ENCODE measurements at regions not wholly inside any gene's neighbourhood (a gene's known extent, or its start where the extent isn't known, plus 50 kb on each side); places are given as distances from the start of the nearest gene placed in this dataset.
"Not testable (repeated sequence)": the region's sequence is repeated elsewhere in the genome, so short reads cannot be mapped to it uniquely, and the experiment has no call there.

GRCh38 chr7:91620827-91621226, 259.7 kb downstream of the MTERF1 start:
- no peaks in the 10 kb centered on the region for H3K27me3 ChIP-seq (ENCODE audit: insufficient read depth, low read length)
- H2AFZ ChIP-seq (ENCODE audit: low read length, unreplicated experiment), result no peak overlapping the region
- H3K4me1 ChIP-seq (ENCODE audit: control insufficient read depth, insufficient read depth, low read length, unreplicated experiment), result no peaks in the 10 kb centered on the region
- H3K4me3 ChIP-seq (ENCODE audit: low read depth, low read length), result no peak overlapping the region
- H3K79me2 ChIP-seq (ENCODE audit: control insufficient read depth, insufficient read depth, low read length, unreplicated experiment), result no peaks in the 10 kb centered on the region
- H3K36me3 ChIP-seq (ENCODE audit: insufficient read depth, low read length), result no peaks in the 10 kb centered on the region
- no peak overlapping the region for H3K27ac ChIP-seq (ENCODE audit: low read depth, low read length)

DNA sequence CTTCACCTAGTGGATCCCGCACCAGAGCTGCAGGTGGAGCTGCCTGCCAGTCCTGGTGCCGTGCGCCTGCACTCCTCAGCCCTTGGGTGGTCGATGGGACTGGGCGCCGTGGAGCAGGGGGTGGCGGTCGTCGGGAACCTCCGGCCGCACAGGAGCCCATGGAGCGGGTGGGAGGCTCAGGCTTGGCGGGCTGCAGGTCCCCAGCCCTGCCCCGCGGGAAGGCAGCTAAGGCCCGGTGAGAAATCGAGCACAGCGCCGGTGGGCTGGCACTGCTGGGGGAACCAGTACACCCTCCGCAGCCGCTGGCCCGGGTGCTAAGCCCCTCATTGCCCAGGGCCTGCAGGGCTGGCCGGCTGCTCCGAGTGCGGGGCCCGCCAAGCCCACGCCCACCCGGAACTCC, 253.2 kb downstream of the MTERF1 start:
- H2AFZ ChIP-seq (ENCODE audit: low read length, unreplicated experiment); H3K36me3 ChIP-seq (ENCODE audit: insufficient read depth, low read length); H3K27ac ChIP-seq (ENCODE audit: low read depth, low read length); H3K4me3 ChIP-seq (ENCODE audit: low read depth, low read length); H3K79me2 ChIP-seq (ENCODE audit: control insufficient read depth, insufficient read depth, low read length, unreplicated experiment); H3K27me3 ChIP-seq (ENCODE audit: insufficient read depth, low read length): not testable (repeated sequence)
- H3K4me1 ChIP-seq (ENCODE audit: control insufficient read depth, insufficient read depth, low read length, unreplicated experiment), result peaks cover 14% of the 10 kb centered on the region

- Histone ChIP-seq H3K36me3 (ENCODE audit: insufficient read depth, low read length) (no peaks in the 10 kb centered on the region), H3K27me3 (ENCODE audit: insufficient read depth, low read length) (no peaks in the 10 kb centered on the region), H3K4me3 (ENCODE audit: low read depth, low read length) (no peak overlapping the region), H3K27ac (ENCODE audit: low read depth, low read length) (no peak overlapping the region), H3K79me2 (ENCODE audit: control insufficient read depth, insufficient read depth, low read length, unreplicated experiment) (no peaks in the 10 kb centered on the region), H2AFZ (ENCODE audit: low read length, unreplicated experiment) (no peak overlapping the region), H3K4me1 (ENCODE audit: control insufficient read depth, insufficient read depth, low read length, unreplicated experiment) (peaks cover 14% of the 10 kb centered on the region)
Observed at GRCh38 chr7:91628742-91629141, 251.8 kb downstream of the MTERF1 start.

DNA sequence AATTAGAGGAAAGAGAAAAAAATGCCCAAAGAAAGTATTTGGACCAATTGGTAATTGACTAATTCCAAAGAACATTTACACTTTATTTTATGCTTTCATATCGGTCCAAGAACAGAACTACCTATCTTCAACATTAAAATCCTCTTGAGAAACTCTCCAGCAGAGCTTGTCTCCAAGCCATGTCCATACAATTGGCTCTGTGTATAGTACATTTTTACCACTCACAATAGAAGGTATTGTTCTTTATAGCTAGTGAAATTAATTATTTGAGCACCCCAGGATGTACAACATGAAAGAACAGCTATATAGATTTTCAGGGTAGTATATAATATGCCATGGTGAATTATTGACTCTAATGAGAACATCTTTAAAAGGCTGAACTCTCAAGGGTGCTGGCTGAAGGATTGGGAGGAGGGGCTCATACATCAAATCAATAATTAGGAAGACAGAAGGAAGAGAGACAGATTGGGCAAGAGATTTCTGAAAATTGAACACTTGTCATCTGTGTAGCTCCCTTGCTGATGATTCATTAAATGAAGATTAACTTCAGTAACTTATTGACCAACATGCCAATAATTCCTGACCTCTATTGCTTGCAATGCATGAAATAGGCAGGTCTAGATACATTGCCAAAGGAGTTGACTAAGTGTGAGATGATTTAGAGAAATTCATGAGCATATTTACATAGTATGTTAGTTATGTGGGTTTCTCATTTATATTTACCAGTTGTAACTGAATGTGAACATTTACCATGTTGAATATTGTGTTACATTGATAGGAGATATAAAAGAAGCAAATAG, 249.7 kb downstream of the MTERF1 start:
- Histone ChIP-seq H3K27ac (ENCODE audit: low read depth, low read length) (no peak overlapping the region), H3K36me3 (ENCODE audit: insufficient read depth, low read length) (no peaks in the 10 kb centered on the region), H3K27me3 (ENCODE audit: insufficient read depth, low read length) (no peaks in the 10 kb centered on the region), H3K79me2 (ENCODE audit: control insufficient read depth, insufficient read depth, low read length, unreplicated experiment) (no peaks in the 10 kb centered on the region), H3K4me3 (ENCODE audit: low read depth, low read length) (no peak overlapping the region), H2AFZ (ENCODE audit: low read length, unreplicated experiment) (no peak overlapping the region), H3K4me1 (ENCODE audit: control insufficient read depth, insufficient read depth, low read length, unreplicated experiment) (peaks cover 14% of the 10 kb centered on the region)

DNA sequence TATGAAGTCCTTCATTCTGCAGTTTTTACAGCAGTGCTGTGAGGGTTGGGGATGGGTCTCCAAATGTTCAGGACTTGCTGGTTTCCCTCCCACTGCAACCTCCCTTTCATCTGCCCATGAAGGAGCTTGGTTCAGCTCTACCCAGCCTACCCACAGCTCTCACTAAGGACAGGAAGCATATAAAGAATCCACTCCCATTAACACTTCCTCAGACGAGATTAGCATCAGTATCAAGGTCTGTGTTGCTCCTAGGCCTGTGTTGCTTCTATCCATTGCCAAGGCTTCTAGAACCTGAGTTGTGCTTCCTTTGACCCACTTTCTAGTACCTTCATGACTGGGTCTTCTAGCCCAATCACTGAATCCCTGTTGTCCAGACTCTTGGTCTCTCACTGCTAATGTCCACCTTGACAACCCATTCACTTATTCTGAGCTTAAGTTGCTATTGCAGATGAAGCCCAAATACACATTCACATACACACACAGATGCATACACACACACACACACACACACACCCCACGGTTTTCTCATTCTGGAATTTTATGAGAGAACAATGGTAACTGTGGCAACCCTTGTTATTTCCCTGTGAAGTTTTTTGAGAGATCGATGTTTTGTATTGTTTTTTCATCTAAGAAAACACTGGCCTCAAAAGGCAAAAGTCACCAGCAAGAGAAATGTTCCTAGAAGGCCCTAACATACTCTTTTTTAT, 248.1 kb downstream of the MTERF1 start:
- H2AFZ ChIP-seq (ENCODE audit: low read length, unreplicated experiment), result no peak overlapping the region
- no peaks in the 10 kb centered on the region for H3K36me3 ChIP-seq (ENCODE audit: insufficient read depth, low read length)
- H3K79me2 ChIP-seq (ENCODE audit: control insufficient read depth, insufficient read depth, low read length, unreplicated experiment), result no peaks in the 10 kb centered on the region
- H3K4me1 ChIP-seq (ENCODE audit: control insufficient read depth, insufficient read depth, low read length, unreplicated experiment), result peaks cover 14% of the 10 kb centered on the region
- no peaks in the 10 kb centered on the region for H3K27me3 ChIP-seq (ENCODE audit: insufficient read depth, low read length)
- H3K4me3 ChIP-seq (ENCODE audit: low read depth, low read length), result no peak overlapping the region
- no peak overlapping the region for H3K27ac ChIP-seq (ENCODE audit: low read depth, low read length)

DNA sequence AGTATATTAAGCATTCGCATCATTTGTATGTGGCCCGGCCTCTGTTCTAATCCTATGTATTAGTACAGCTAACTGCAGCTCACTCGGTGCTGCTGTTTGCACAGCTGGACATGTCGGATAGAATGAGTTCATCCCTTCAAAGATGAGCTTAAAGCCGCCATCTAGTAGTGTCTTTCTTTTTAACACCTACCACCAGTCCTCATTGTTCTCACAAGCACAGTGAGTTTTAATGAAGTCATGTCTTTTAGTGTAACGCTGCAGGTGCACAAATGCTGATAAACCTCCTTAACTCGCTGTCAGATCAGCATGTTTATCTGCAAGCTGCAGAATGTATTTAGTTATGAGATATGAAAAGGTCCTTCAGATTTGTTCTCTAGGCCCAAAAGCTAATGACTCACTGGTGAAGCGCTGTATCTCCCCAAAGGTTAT, 247.5 kb downstream of the MTERF1 start:
- Histone ChIP-seq H3K36me3 (ENCODE audit: insufficient read depth, low read length) (no peaks in the 10 kb centered on the region), H2AFZ (ENCODE audit: low read length, unreplicated experiment) (no peak overlapping the region), H3K27ac (ENCODE audit: low read depth, low read length) (no peak overlapping the region), H3K4me3 (ENCODE audit: low read depth, low read length) (no peak overlapping the region), H3K27me3 (ENCODE audit: insufficient read depth, low read length) (no peaks in the 10 kb centered on the region), H3K79me2 (ENCODE audit: control insufficient read depth, insufficient read depth, low read length, unreplicated experiment) (no peaks in the 10 kb centered on the region), H3K4me1 (ENCODE audit: control insufficient read depth, insufficient read depth, low read length, unreplicated experiment) (peaks cover 14% of the 10 kb centered on the region)

DNA sequence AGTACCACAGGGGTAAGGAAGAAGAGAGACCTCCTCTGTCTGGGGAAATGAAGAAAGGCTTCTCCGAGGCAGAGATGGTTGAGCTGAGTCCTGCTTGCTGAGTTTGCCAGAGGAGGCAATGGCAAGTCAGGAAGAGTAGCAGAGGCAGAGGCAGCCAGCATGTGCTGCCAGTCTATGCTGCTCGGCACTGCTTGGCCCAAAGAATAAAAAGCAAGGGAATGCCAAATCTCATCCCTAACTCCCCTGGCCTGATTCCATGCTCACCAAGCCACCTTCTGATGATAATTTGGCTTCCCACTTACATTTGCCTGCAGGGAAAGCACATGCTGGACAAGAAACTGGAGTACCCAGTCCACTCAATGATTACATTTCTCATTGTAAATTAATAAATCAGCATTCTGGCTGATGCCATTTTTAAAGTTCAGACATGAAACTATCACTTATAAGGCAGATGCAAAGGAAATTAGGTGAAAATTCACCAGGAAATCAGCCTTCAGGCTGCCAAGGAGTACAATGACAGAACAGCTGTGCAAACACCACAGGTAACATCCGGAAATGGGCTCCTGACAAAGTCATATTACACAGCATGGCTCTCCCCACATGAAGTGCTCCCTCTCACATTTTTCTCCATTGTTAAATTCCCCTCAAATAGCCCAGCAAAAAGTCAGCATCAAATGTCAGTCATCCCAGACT, 245.9 kb downstream of the MTERF1 start:
- no peaks in the 10 kb centered on the region for H3K79me2 ChIP-seq (ENCODE audit: control insufficient read depth, insufficient read depth, low read length, unreplicated experiment)
- no peak overlapping the region for H3K27ac ChIP-seq (ENCODE audit: low read depth, low read length)
- no peak overlapping the region for H3K4me3 ChIP-seq (ENCODE audit: low read depth, low read length)
- H3K27me3 ChIP-seq (ENCODE audit: insufficient read depth, low read length), result no peaks in the 10 kb centered on the region
- H2AFZ ChIP-seq (ENCODE audit: low read length, unreplicated experiment), result no peak overlapping the region
- no peaks in the 10 kb centered on the region for H3K36me3 ChIP-seq (ENCODE audit: insufficient read depth, low read length)
- peaks cover 5% of the 10 kb centered on the region for H3K4me1 ChIP-seq (ENCODE audit: control insufficient read depth, insufficient read depth, low read length, unreplicated experiment)

GRCh38 chr7:91636129-91636724, 244.3 kb downstream of the MTERF1 start:
- H2AFZ ChIP-seq (ENCODE audit: low read length, unreplicated experiment), result no peak overlapping the region
- no peak overlapping the region for H3K27ac ChIP-seq (ENCODE audit: low read depth, low read length)
- no peaks in the 10 kb centered on the region for H3K79me2 ChIP-seq (ENCODE audit: control insufficient read depth, insufficient read depth, low read length, unreplicated experiment)
- peaks cover under 1% of the 10 kb centered on the region for H3K4me1 ChIP-seq (ENCODE audit: control insufficient read depth, insufficient read depth, low read length, unreplicated experiment)
- H3K4me3 ChIP-seq (ENCODE audit: low read depth, low read length), result no peak overlapping the region
- H3K27me3 ChIP-seq (ENCODE audit: insufficient read depth, low read length), result no peaks in the 10 kb centered on the region
- H3K36me3 ChIP-seq (ENCODE audit: insufficient read depth, low read length), result no peaks in the 10 kb centered on the region

GRCh38 chr7:91636728-91637127, 243.8 kb downstream of the MTERF1 start:
- no peaks in the 10 kb centered on the region for H3K36me3 ChIP-seq (ENCODE audit: insufficient read depth, low read length)
- H3K4me1 ChIP-seq (ENCODE audit: control insufficient read depth, insufficient read depth, low read length, unreplicated experiment), result no peaks in the 10 kb centered on the region
- H3K79me2 ChIP-seq (ENCODE audit: control insufficient read depth, insufficient read depth, low read length, unreplicated experiment), result no peaks in the 10 kb centered on the region
- no peak overlapping the region for H3K4me3 ChIP-seq (ENCODE audit: low read depth, low read length)
- no peak overlapping the region for H3K27ac ChIP-seq (ENCODE audit: low read depth, low read length)
- no peaks in the 10 kb centered on the region for H3K27me3 ChIP-seq (ENCODE audit: insufficient read depth, low read length)
- H2AFZ ChIP-seq (ENCODE audit: low read length, unreplicated experiment), result no peak overlapping the region

- H3K4me3 ChIP-seq (ENCODE audit: low read depth, low read length), result no peak overlapping the region
- no peaks in the 10 kb centered on the region for H3K79me2 ChIP-seq (ENCODE audit: control insufficient read depth, insufficient read depth, low read length, unreplicated experiment)
- H3K27me3 ChIP-seq (ENCODE audit: insufficient read depth, low read length), result no peaks in the 10 kb centered on the region
- no peak overlapping the region for H2AFZ ChIP-seq (ENCODE audit: low read length, unreplicated experiment)
- no peaks in the 10 kb centered on the region for H3K4me1 ChIP-seq (ENCODE audit: control insufficient read depth, insufficient read depth, low read length, unreplicated experiment)
- no peaks in the 10 kb centered on the region for H3K36me3 ChIP-seq (ENCODE audit: insufficient read depth, low read length)
- no peak overlapping the region for H3K27ac ChIP-seq (ENCODE audit: low read depth, low read length)
Observed at GRCh38 chr7:91644256-91644655, 236.2 kb downstream of the MTERF1 start.
